ENCODE measurements at regions not wholly inside any gene's neighbourhood (a gene's known extent, or its start where the extent isn't known, plus 50 kb on each side); places are given as distances from the start of the nearest gene placed in this dataset.
"Not testable (repeated sequence)": the region's sequence is repeated elsewhere in the genome, so short reads cannot be mapped to it uniquely, and the experiment has no call there.

- DNase-seq (ENCODE audit: low read depth), result no peak
These were observed 630.3 kb upstream of the KLHL4 start for GRCh38 chrX:86887341-86887740.

- DNase-seq (ENCODE audit: low read depth), result no peak
These were observed 607.6 kb upstream of the KLHL4 start for GRCh38 chrX:86910027-86910426.

GRCh38 chrX:86910602-86911311 lies 606.8 kb upstream of the KLHL4 start:
- DNase-seq (ENCODE audit: low read depth), result no peak

DNA sequence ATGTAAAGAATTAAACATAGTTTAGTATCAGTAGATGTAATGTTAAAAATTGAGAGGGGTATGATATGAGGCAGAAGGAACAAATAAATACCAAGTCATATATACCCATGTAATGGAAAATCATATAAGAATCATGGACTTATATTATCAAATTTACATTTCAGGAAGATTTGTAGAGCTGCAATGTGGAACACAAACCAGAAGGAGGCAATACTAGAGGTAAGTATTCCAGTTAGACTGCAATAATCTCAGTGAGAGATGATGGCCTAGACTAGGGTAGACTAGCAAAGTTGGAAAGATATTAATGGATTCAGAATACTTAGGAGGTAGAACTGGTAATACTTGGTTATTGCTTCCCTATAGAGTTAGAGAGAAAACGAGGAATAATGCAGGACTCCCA lies 603.0 kb upstream of the KLHL4 start:
- no peak for DNase-seq (ENCODE audit: low read depth)

DNA sequence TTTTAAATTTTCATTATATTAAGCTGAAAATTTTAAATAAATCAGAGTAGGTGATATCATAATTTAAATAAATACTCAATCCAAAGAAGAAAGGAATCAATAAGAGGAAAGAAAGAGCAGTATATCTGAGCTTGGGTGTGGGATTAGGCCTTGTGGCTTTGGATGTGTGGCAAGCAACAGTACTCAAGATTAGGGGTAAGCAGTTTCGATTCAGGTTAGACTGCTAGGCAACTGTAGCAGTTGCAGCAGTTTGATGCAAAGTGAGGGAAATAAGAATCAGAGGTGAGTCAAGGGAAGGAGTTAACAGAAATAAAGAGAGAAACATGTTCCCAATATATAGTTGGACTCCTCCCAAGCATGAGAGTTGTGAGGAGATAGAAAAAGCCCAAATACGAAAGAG lies 599.6 kb upstream of the KLHL4 start:
- no peak for DNase-seq (ENCODE audit: low read depth)

DNA sequence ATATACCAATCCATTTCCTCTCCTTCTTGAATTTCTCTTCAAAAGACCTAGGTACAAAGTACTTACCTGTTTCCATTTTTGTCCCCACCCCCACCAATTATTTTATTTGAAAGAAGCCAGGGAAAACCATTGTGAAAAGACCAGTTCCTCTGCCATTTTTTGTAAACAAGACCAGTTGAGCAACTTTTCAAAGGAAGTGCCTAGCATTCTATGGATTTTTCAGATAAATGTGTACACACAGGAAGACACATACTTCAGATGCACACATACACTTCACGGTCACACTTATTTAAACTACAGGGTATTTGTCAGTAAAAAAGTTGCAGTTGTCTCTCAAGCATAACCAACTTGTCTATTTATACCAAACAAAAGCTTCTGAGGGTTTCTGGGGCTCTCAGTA lies 587.2 kb upstream of the KLHL4 start:
- no peak for DNase-seq (ENCODE audit: low read depth)

DNA sequence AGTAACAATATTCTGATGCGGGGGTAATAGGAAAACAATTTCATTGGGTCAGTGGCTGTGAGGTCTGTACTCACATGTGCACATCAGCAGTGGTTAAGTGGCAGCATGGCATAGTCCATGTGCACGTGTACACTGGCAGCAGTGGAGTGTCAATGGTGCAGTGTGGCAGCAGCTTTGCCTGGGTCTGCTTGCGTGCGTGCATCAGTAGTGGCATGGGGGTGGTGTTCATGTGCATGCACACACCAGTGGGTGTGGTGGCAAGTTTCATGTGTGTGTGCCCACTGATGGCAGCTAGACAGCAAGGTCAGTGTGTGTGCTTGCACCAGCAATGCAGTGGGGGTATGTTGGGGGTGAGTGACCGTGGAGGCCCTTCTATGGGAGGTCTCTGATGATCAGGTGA lies 581.6 kb upstream of the KLHL4 start:
- no peak for DNase-seq (ENCODE audit: low read depth)

- DNase-seq (ENCODE audit: low read depth), result peak; percentile 8
These were observed 571.0 kb upstream of the KLHL4 start for GRCh38 chrX:86946569-86946968.

DNA sequence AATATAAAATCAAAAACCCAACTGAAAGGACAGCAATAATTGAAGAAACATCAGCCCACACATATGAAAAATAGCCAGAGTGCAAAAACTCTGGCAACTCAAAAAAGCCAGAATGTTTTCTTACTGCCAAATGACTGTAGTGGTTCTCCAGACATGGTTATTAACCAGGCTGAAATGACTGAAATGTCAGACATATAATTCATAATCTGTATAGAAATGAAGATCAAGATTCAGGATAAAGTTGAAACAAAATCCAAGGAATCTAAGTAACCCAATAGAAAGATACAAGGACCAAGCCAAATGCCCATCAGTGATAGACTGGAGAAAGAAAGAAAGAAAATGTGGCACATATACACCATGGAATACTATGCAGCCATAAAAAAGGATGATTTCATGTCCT lies 553.3 kb upstream of the KLHL4 start:
- no peak for DNase-seq (ENCODE audit: low read depth)

GRCh38 chrX:86981326-86981879 lies 536.2 kb upstream of the KLHL4 start:
- DNase-seq (ENCODE audit: low read depth), result no peak

DNA sequence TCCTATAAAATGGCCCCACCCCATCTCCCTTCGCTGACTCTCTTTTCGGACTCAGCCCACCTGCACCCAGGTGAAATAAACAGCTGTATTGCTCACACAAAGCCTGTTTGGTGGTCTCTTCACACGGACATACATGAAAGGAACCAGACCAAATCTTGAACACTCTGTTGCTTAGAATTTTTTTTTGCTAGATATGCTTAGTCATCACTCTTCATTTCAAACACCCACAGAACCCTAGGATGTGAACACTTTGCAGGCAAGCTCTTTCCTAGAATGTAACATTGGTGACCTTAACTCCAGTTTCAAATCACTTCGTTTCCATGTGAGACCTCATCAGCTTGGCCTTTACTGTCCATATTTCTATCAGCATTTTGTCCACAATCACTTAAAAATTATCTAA lies 530.3 kb upstream of the KLHL4 start:
- DNase-seq (ENCODE audit: low read depth), result not testable (repeated sequence)

DNA sequence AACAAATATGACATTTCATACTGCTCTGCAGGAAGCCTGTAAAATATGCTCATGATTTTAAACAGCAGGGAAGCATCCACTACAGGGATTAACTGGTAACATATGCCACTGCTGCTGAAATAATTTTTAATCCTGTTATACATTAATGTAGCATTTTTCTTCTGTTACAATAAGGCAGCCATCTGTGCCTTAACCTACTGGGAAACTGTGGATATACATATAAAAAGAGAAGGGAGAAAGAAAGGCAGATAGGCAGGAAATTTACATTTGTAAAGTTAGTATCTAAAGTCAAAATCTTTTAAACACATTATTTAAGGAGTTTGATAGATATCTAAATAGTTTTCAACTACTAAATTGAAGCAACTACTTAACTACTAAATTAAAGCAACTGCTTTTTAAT lies 514.6 kb upstream of the KLHL4 start:
- DNase-seq (ENCODE audit: low read depth), result no peak

- DNase-seq (ENCODE audit: low read depth), result no peak
These were observed 512.4 kb upstream of the KLHL4 start for GRCh38 chrX:87005183-87005582.

DNA sequence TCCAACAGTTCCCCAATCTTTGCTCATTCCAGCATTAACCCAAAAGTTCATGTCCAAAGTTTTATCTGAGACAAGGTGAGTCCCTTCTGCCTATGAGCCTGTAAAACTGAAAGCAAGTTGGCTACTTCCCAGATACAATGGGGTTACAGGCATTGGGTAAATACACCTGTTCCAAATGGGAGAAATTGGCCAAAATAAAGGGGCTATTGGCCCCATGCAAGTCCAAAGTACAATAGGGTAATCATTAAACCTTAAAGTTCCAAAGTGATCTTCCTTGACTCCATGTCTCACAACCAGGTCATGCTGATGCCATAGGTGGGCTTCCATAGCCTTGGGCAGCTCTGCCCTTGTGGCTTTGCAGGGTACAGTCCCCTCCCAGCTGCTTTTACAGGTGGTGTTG lies 511.7 kb upstream of the KLHL4 start:
- DNase-seq (ENCODE audit: low read depth), result no peak

- no peak for DNase-seq (ENCODE audit: low read depth)
These were observed 511.0 kb upstream of the KLHL4 start for GRCh38 chrX:87006561-87006960.

DNA sequence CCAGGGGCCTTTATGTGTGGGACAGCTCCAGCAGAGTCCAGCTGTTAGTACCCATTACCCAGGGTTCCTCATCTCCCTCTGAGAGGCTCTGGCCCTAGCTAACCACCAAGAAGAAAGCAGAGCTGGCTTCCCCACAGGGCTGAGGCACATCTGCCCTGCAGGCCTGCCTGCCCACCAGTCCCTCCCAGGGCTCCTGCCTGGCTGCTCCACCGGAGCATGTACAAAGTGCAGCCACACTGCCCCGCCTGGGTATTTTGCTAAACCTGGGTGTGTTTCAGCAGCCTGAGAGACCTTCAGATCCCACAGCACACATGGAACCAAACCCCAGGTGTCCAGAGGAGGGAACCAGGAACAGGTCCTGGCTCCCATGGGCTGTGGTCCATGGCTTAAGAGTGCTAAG lies 500.4 kb upstream of the KLHL4 start:
- DNase-seq (ENCODE audit: low read depth), result no peak

DNA sequence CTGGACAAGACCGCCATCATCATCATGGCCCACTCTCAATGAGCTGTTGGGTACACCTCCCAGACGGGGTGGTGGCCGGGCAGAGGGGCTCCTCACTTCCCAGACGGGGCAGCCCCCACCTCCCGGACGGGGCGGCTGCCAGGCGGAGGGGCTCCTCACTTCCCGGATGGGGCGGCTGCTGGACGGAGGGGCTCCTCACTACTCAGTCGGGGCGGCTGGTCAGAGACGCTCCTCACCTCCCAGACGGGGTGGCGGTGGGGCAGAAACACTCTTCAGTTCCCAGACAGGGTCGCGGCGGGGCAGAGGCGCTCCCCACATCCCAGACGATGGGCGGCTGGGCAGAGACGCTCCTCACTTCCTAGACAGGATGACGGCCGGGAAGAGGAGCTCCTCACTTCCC lies 484.5 kb upstream of the KLHL4 start:
- DNase-seq (ENCODE audit: low read depth), result not testable (repeated sequence)

DNA sequence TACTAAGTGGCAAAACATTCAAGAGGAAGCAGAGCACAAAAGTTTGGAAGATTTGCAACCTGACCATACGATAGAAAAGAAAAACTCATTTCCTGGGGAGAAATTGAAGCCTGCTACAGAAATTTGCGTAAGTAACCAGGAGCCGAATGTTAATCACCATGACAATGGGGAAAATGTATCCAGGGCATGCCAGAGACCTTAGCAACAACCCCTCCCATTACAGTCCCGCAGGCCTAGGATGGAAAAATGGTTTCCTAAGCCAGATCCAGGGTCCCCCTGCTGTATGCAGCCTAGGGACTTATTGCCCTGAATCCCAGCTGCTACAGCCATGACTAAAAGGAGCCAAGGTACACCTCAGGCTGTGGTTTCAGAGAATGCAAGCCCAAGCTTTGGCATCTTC lies 472.2 kb upstream of the KLHL4 start:
- no peak for DNase-seq (ENCODE audit: low read depth)

DNA sequence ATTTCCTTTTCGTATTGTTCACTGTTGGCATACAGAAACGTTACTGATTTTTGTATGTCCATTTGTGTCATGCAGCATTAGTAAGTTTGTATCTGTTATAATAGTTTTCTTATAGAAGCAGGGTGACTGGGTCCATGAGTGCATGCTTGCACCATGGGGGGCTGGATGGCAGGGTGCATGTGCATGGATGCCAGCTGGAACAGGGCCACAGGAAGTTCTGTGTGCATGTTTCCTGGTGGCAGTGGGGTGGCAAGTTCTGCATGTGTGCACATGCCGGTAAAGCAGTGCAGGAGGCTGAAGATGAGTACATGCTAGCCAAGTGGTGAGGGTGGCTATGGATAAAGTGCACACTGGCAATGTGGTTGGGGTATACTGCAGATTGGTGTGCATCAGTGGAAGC lies 468.0 kb upstream of the KLHL4 start:
- no peak for DNase-seq (ENCODE audit: low read depth)

DNA sequence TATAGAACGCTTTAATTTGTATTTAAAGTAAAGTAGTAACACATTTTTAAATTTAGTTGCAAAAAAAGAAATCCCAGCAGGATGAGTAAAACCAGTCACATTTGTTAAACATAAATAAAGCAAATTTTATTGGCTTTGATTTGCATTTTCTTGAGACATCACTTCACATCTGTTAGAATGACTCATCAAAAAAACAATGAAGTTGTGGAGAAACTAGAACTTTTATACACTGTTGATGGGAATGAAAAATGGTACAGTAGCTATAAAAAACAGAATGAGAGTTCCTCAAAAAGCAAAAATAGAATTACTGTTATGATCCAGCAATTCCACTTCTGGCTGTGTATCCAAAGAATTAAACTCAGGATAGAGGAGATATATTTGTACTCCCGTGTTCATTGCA lies 454.0 kb upstream of the KLHL4 start:
- no peak for DNase-seq (ENCODE audit: low read depth)

DNA sequence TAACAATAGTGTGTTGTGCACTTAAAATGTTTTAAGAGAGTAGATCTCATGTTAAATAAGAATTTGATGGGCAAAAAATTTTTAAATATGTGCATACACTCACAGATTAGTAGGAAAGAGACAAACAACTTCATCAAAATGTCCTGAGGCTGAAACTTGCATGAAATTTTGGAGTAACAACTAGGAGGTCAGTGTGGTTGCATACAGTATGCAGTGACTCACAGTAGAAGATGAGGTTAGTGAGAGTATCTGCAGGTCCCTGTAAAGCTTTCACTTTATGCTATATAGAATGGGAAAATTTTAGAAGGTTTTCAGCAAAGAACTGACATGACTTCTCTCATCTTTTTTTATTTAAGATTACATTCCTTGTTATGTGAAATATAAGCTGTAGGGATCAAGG lies 453.1 kb upstream of the KLHL4 start:
- no peak for DNase-seq (ENCODE audit: low read depth)

- no peak for DNase-seq (ENCODE audit: low read depth)
These were observed 449.7 kb upstream of the KLHL4 start for GRCh38 chrX:87067795-87068369.

DNA sequence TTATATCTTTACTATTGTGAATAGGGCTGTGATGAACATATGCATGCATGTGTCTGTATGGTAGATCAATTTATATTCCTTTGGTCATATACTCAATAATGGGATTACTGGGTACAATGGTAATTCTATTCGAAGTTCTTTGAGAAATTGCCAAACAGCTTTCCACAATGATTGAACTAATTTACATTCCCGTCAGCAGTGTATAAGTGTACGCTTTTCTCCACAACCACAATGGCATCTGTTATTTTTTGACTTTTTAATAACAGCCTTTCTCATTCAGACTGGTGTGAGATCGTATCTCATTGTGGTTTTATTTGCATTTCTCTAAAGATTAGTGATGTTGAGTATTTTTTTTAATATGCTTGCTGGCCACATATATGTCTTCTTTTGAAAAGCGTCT lies 439.4 kb upstream of the KLHL4 start:
- DNase-seq (ENCODE audit: low read depth), result no peak

DNA sequence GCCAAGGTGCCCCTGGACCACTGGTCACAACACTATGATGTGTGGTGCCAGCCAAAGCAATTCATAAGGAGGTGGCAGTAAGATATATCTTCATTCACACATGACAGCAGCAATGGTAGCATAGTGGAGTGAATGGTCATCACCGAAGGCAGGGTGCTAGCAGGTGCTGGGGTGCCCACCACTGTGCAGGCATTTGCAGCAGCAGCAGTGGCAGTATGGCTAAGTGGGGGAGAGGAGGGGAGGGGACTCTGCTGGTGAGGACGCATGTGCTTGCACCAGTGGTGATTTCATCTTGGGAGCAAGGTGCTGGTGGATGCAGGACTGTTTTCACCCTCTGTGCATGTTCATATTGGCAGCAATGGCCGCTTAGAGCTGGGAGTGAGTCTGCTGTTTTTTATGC lies 419.1 kb upstream of the KLHL4 start:
- no peak for DNase-seq (ENCODE audit: low read depth)

Data from ELR (cell line).